OCI-LY7 (cell line): ENCODE measurements at regions not wholly inside any gene's neighbourhood (a gene's known extent, or its start where the extent isn't known, plus 50 kb on each side); places are given as distances from the start of the nearest gene placed in this dataset.

Experiments used
- BruUV-seq: library from RNA; stranded (reverse); fragments of 400-500 nt; replicated peaks from 2 replicates; lab custom pipeline; 2021; lab: Mats Ljungman, UMichigan
- CTCF ChIA-PET: fragments of 300-600 bp; sonication (Branson Sonifier 250); formaldehyde crosslinking; loops from one replicate; lab custom pipeline; 2022; ENCODE audit warnings: antibody characterized with exemption; ENCODE audit not compliant: unreplicated experiment; lab: Charles Lee
- POLR2A ChIA-PET: fragments of 300-600 bp; sonication (Branson Sonifier 250); formaldehyde crosslinking; loops from one replicate; lab custom pipeline; 2022; ENCODE audit warnings: antibody characterized with exemption; lab: Charles Lee
- DNase-seq: peaks from one replicate; pipeline ENCODE4 v3.0.0-alpha.2; 2015; ENCODE audit warnings: low spot score
- H2AFZ ChIP-seq: fragments of 200-600 bp; sonication (generic), shearing (Covaris generic); 2 replicates; pipeline ENCODE4 v1.6.1; 2014; ENCODE audit warnings: mild to moderate bottlenecking, antibody characterized with exemption, low read length, moderate library complexity
- H3K27ac ChIP-seq: fragments of 200-600 bp; sonication (generic); 2 replicates; pipeline ENCODE4 v1.5.1; 2014; ENCODE audit warnings: mixed run types, low read depth, mild to moderate bottlenecking, moderate library complexity, low read length, inconsistent platforms; ENCODE audit not compliant: poor library complexity, severe bottlenecking
- H3K36me3 ChIP-seq: fragments of 200-600 bp; sonication (generic); 2 replicates; pipeline ENCODE4 v1.6.1; 2014; ENCODE audit warnings: mild to moderate bottlenecking, antibody characterized with exemption, low read length, moderate library complexity, mixed read lengths; ENCODE audit not compliant: insufficient read depth
- H3K4me1 ChIP-seq: fragments of 200-600 bp; sonication (generic); 2 replicates; pipeline ENCODE4 v1.5.1; 2014; ENCODE audit warnings: mild to moderate bottlenecking, low read length; ENCODE audit not compliant: insufficient read depth, poor library complexity, severe bottlenecking
- H3K4me2 ChIP-seq: fragments of 200-600 bp; sonication (generic); 2 replicates; pipeline ENCODE4 v1.6.1; 2014; ENCODE audit warnings: mild to moderate bottlenecking, low read length
- H3K4me3 ChIP-seq: fragments of 200-600 bp; sonication (generic); 2 replicates; pipeline ENCODE4 v1.5.1; 2014; ENCODE audit warnings: mild to moderate bottlenecking, low read depth, low read length; ENCODE audit not compliant: poor library complexity, severe bottlenecking
- H3K79me2 ChIP-seq: fragments of 200-600 bp; sonication (generic); 2 replicates; pipeline ENCODE4 v1.6.1; 2016; ENCODE audit warnings: low read depth, mild to moderate bottlenecking, low read length, moderate library complexity, mixed read lengths; ENCODE audit not compliant: insufficient read depth
- H3K9me2 ChIP-seq: fragments of 200-600 bp; sonication (generic); 2 replicates; pipeline ENCODE4 v1.6.1; 2016; ENCODE audit warnings: mild to moderate bottlenecking, low read length, mixed read lengths; ENCODE audit not compliant: insufficient read depth
- H3K9me3 ChIP-seq: fragments of 200-600 bp; sonication (generic); 2 replicates; pipeline ENCODE4 v1.6.1; 2014; ENCODE audit warnings: mild to moderate bottlenecking, mixed run types, low read length, mixed read lengths
- H4K20me1 ChIP-seq: fragments of 200-600 bp; sonication (generic); 2 replicates; pipeline ENCODE4 v1.6.1; 2014; ENCODE audit warnings: mild to moderate bottlenecking, antibody characterized with exemption, low read length, moderate library complexity, mixed read lengths; ENCODE audit not compliant: insufficient read depth
- CTCF ChIP-seq: fragments of 200-600 bp; sonication (generic); conservative IDR thresholded peaks from 2 replicates; pipeline ENCODE4 v1.5.1; 2014; ENCODE audit warnings: mild to moderate bottlenecking, antibody characterized with exemption, low read length, moderate library complexity, mixed read lengths
- EZH2phosphoT487 ChIP-seq: fragments of 200-600 bp; sonication (generic); IDR thresholded peaks from 2 replicates; pipeline ENCODE4 v1.6.1; 2018; ENCODE audit warnings: low read depth, borderline replicate concordance, mild to moderate bottlenecking, mixed run types, antibody characterized with exemption, low read length, moderate library complexity, mixed read lengths
- intact Hi-C: fragments of 100-400 bp; cut with micrococcal nuclease; formaldehyde crosslinking; loops from one replicate; pipeline ENCODE4 v1.10.0; 2022; ENCODE audit not compliant: unreplicated experiment

- Histone ChIP-seq H3K9me3 (no peaks in the 10 kb centered on the region), H3K36me3 (no peaks in the 10 kb centered on the region), H4K20me1 (no peaks in the 10 kb centered on the region), H3K27ac (no peak overlapping the region), H3K4me3 (no peak overlapping the region), H3K9me2 (no peaks in the 10 kb centered on the region), H2AFZ (no peak overlapping the region), H3K79me2 (no peaks in the 10 kb centered on the region), H3K4me2 (no peak overlapping the region), H3K4me1 (no peaks in the 10 kb centered on the region)
- POLR2A ChIA-PET, result interaction anchor here (0.7 kb wide), 2 partner anchors 70 to 746 kb away, joined by 3 read pairs; no protein-coding TSS in a partner anchor
- no TSS peak for BruUV-seq
- DNase-seq, result no peak
- TF ChIP-seq EZH2phosphoT487 (no peak), CTCF (no peak)
- CTCF ChIA-PET, result no interaction called here
- intact Hi-C loops, result no loop called here
Observed at GRCh38 chr4:53899586-53900270, 164.7 kb downstream of the CHIC2 start.

GRCh38 chr4:53895137-53895536, 169.3 kb downstream of the CHIC2 start:
- no peaks in the 10 kb centered on the region for H3K9me3 ChIP-seq
- POLR2A ChIA-PET, result no interaction called here
- no peaks in the 10 kb centered on the region for H3K4me1 ChIP-seq
- no peaks in the 10 kb centered on the region for H4K20me1 ChIP-seq
- no peak for TF ChIP-seq CTCF
- no peak for TF ChIP-seq EZH2phosphoT487
- BruUV-seq, result no TSS peak
- no peak overlapping the region for H3K4me3 ChIP-seq
- no peak overlapping the region for H3K4me2 ChIP-seq
- H3K79me2 ChIP-seq, result no peaks in the 10 kb centered on the region
- CTCF ChIA-PET, result no interaction called here
- no peak overlapping the region for H2AFZ ChIP-seq
- no peaks in the 10 kb centered on the region for H3K9me2 ChIP-seq
- DNase-seq, result no peak
- intact Hi-C loops, result no loop called here
- no peak overlapping the region for H3K27ac ChIP-seq
- H3K36me3 ChIP-seq, result no peaks in the 10 kb centered on the region

GRCh38 chr4:53890461-53890860, 173.9 kb downstream of the CHIC2 start:
- CTCF ChIA-PET, result no interaction called here

More at GRCh38 chr4:53890461-53890860, 173.9 kb downstream of the CHIC2 start:
- no peak for TF ChIP-seq EZH2phosphoT487
- no peak for TF ChIP-seq CTCF
- no peak for DNase-seq
- BruUV-seq, result no TSS peak
- no peak overlapping the region for H3K4me2 ChIP-seq
- H3K79me2 ChIP-seq, result no peaks in the 10 kb centered on the region
- H3K27ac ChIP-seq, result no peak overlapping the region
- no peak overlapping the region for H3K4me3 ChIP-seq
- H3K9me2 ChIP-seq, result no peaks in the 10 kb centered on the region
- H2AFZ ChIP-seq, result no peak overlapping the region
- H3K4me1 ChIP-seq, result no peaks in the 10 kb centered on the region
- H3K9me3 ChIP-seq, result no peaks in the 10 kb centered on the region
- intact Hi-C loops, result no loop called here
- H3K36me3 ChIP-seq, result no peaks in the 10 kb centered on the region
- H4K20me1 ChIP-seq, result no peaks in the 10 kb centered on the region
- POLR2A ChIA-PET, result interaction anchor here (0.7 kb wide), 1 partner anchor 259 kb away, joined by 3 read pairs; no protein-coding TSS in a partner anchor
